HEK293 (cell line): ENCODE measurements at regions not wholly inside any gene's neighbourhood (a gene's known extent, or its start where the extent isn't known, plus 50 kb on each side); places are given as distances from the start of the nearest gene placed in this dataset.

ENCODE experiments used
- CTCF ChIA-PET: fragments of 350-600 bp; formaldehyde crosslinking; extraction: SDS; loops from one replicate; lab custom pipeline; 2021; ENCODE audit warnings: antibody characterized with exemption; lab: Yijun Ruan, JAX
- POLR2A ChIA-PET: fragments of 300-600 bp; formaldehyde crosslinking; extraction: SDS; loops from one replicate; lab custom pipeline; 2020; ENCODE audit warnings: antibody characterized with exemption, inconsistent platforms; lab: Yijun Ruan, JAX
- H3K27ac ChIP-seq: fragments of 200-500 bp; sonication (Bioruptor generic); 2 replicates; pipeline ENCODE4 v1.5.1; 2014; ENCODE audit warnings: low read depth, low read length, control low read depth, inconsistent platforms; ENCODE audit errors: extremely low read depth
- H3K36me3 ChIP-seq, 2 experiments: fragments of 200-500 bp in 1 of 2; sonication (Bioruptor generic) in 1 of 2; 1 replicate in 1 of 2; 2 replicates in 1 of 2; pipeline ENCODE4 v1.5.1; 2014 to 2017; ENCODE audit warnings: inconsistent platforms in 2 of 2, low read length in 2 of 2; ENCODE audit not compliant: control insufficient read depth in 2 of 2, insufficient read depth in 1 of 2
- H3K4me1 ChIP-seq: fragments of 200-500 bp; sonication (Bioruptor generic); 2 replicates; pipeline ENCODE4 v1.5.1; 2014; ENCODE audit warnings: mild to moderate bottlenecking, low read length, inconsistent platforms; ENCODE audit not compliant: control insufficient read depth, insufficient read depth
- H3K4me3 ChIP-seq: 2 replicates; pipeline ENCODE4 v1.5.1; 2011; ENCODE audit warnings: low read depth, mild to moderate bottlenecking, control low read depth, low read length, moderate library complexity
- H3K9me3 ChIP-seq: fragments of 200-500 bp; sonication (Bioruptor generic); 2 replicates; pipeline ENCODE4 v1.5.1; 2014; ENCODE audit warnings: low read depth, low read length, inconsistent platforms; ENCODE audit not compliant: control insufficient read depth, insufficient read depth
- BCL11B ChIP-seq: fragments of 450-650 bp; formaldehyde crosslinking; IDR thresholded peaks from 2 replicates; pipeline ENCODE4 v1.5.1; 2016; ENCODE audit warnings: low read depth, missing biosample characterization, missing genetic modification characterization
- GLI2 ChIP-seq: fragments of 450-650 bp; formaldehyde crosslinking; IDR thresholded peaks from 2 replicates; pipeline ENCODE4; 2017; ENCODE audit warnings: missing biosample characterization, missing genetic modification characterization, low read depth, borderline replicate concordance
- GLIS2 ChIP-seq: fragments of 450-650 bp; formaldehyde crosslinking; IDR thresholded peaks from 2 replicates; pipeline ENCODE4 v1.5.1; 2016; ENCODE audit warnings: missing biosample characterization, missing genetic modification characterization
- HOXD13 ChIP-seq: sonication (generic); formaldehyde crosslinking; IDR thresholded peaks from 2 replicates; pipeline ENCODE4 v1.8.0; 2022; ENCODE audit warnings: missing genetic modification reagents, borderline replicate concordance
- OSR2 ChIP-seq: fragments of 450-650 bp; formaldehyde crosslinking; IDR thresholded peaks from 2 replicates; pipeline ENCODE4 v1.5.1; 2016; ENCODE audit warnings: missing biosample characterization, missing genetic modification characterization
- PRDM1 ChIP-seq: fragments of 450-650 bp; formaldehyde crosslinking; IDR thresholded peaks from 2 replicates; pipeline ENCODE4; 2016; ENCODE audit warnings: missing biosample characterization, missing genetic modification characterization
- TRIM28 ChIP-seq: IDR thresholded peaks from 2 replicates; pipeline ENCODE4 v1.6.1; 2011; ENCODE audit warnings: low read length, control low read depth, borderline replicate concordance
- ZBTB48 ChIP-seq: fragments of 450-650 bp; formaldehyde crosslinking; IDR thresholded peaks from 2 replicates; pipeline ENCODE4 v1.5.1; 2016; ENCODE audit warnings: missing biosample characterization, missing genetic modification characterization
- ZNF132 ChIP-seq: fragments of 450-650 bp; formaldehyde crosslinking; IDR thresholded peaks from 2 replicates; pipeline ENCODE4 v1.5.1; 2017; ENCODE audit warnings: missing biosample characterization, missing genetic modification characterization, borderline replicate concordance
- ZNF2 ChIP-seq: fragments of 450-650 bp; formaldehyde crosslinking; IDR thresholded peaks from 2 replicates; pipeline ENCODE4 v1.5.1; 2016; ENCODE audit warnings: missing biosample characterization, missing genetic modification characterization
- ZNF214 ChIP-seq: fragments of 450-650 bp; formaldehyde crosslinking; IDR thresholded peaks from 2 replicates; pipeline ENCODE4 v1.5.1; 2017; ENCODE audit warnings: missing biosample characterization, mild to moderate bottlenecking, missing genetic modification characterization, borderline replicate concordance
- ZNF37A ChIP-seq: fragments of 450-650 bp; IDR thresholded peaks from 2 replicates; pipeline ENCODE4 v1.5.1; 2018; ENCODE audit warnings: missing biosample characterization, missing genetic modification characterization
- ZNF670 ChIP-seq: fragments of 450-650 bp; formaldehyde crosslinking; IDR thresholded peaks from 2 replicates; pipeline ENCODE4 v1.5.1; 2016; ENCODE audit warnings: missing biosample characterization, missing genetic modification characterization, low read depth
- ZNF701 ChIP-seq: fragments of 450-650 bp; formaldehyde crosslinking; IDR thresholded peaks from 2 replicates; pipeline ENCODE4 v1.5.1; 2016; ENCODE audit warnings: missing biosample characterization, missing genetic modification characterization
- ZNF791 ChIP-seq: fragments of 450-650 bp; formaldehyde crosslinking; IDR thresholded peaks from 2 replicates; pipeline ENCODE4 v1.5.1; 2016; ENCODE audit warnings: missing biosample characterization, missing genetic modification characterization
- ZXDB ChIP-seq: fragments of 450-650 bp; formaldehyde crosslinking; IDR thresholded peaks from 2 replicates; pipeline ENCODE4 v1.5.1; 2016; ENCODE audit warnings: missing biosample characterization, missing genetic modification characterization
- TF ChIP-seq, protein P1 (sequence below): fragments of 450-650 bp; formaldehyde crosslinking; IDR thresholded peaks from 2 replicates; pipeline ENCODE4 v1.5.1; 2017; ENCODE audit warnings: missing biosample characterization, missing genetic modification characterization
- TF ChIP-seq, protein P2 (sequence below): fragments of 450-650 bp; formaldehyde crosslinking; IDR thresholded peaks from 2 replicates; pipeline ENCODE4 v1.5.1; 2016; ENCODE audit warnings: missing biosample characterization, missing genetic modification characterization, borderline replicate concordance
- TF ChIP-seq, protein P3 (sequence below): fragments of 450-650 bp; formaldehyde crosslinking; IDR thresholded peaks from 2 replicates; pipeline ENCODE4 v1.5.1; 2016; ENCODE audit warnings: missing biosample characterization, missing genetic modification characterization, borderline replicate concordance
- TF ChIP-seq, protein P4 (sequence below): fragments of 450-650 bp; formaldehyde crosslinking; IDR thresholded peaks from 2 replicates; pipeline ENCODE4 v1.5.1; 2016; ENCODE audit warnings: missing biosample characterization, missing genetic modification characterization

DNA sequence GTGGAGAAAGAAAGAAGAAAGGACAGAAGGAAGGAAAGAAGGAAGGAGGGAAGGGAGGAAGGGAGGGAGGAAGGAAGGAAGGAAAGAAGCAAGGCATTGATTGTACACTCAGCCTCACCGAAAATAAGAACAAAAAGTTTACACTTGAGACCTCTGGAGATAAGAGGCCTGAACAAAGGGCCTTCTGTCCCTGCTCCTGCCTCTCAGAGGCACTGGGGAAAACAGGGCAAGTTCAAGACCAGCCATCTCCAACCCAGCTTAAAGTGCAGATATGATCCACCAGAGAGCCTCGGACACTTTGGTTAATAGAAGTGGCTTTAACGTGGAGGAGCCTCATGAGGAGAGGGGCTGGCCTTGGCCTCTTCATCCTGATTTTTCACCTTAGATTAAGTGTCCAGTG is 582.9 kb upstream of the PPP2R3A start:
- no peak for TF ChIP-seq ZNF2
- ChIA-PET CTCF (no interaction called here), POLR2A (no interaction called here)
- no peak overlapping the region for H3K4me3 ChIP-seq
- no peaks in the 10 kb centered on the region for H3K4me1 ChIP-seq
- no peaks in the 10 kb centered on the region for H3K36me3 ChIP-seq
- H3K27ac ChIP-seq: no peak overlapping the region
- no peaks in the 10 kb centered on the region for H3K9me3 ChIP-seq

DNA sequence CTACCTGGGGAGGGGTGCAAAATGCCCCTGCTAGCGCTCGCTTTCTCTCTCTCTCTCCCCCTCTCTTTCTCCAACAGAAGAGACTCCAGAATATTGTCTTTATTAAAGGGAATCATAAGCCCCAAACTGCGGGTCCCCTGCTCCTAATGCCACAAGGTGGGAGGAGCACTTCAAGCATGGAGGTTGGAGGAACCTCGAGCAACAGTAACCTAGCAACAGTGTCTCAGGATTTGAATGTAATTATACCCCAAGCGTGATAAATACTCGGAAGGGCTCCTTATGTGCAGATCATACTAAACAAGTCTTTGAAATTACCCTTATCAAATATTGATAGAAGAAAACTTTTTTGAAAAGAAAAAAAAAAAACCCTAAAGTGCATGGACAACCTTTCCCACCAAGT is 582.2 kb upstream of the PPP2R3A start:
- POLR2A ChIA-PET: no interaction called here
- H3K4me3 ChIP-seq: no peak overlapping the region
- H3K4me1 ChIP-seq: no peaks in the 10 kb centered on the region
- CTCF ChIA-PET: no interaction called here
- no peak overlapping the region for H3K27ac ChIP-seq
- H3K9me3 ChIP-seq: no peaks in the 10 kb centered on the region
- TF ChIP-seq ZNF670 (tag by site-specific recombination) (no peak), ZXDB (tag by site-specific recombination) (no peak), ZNF791 (no peak), PRDM1 (tag by site-specific recombination) (no peak), ZBTB48 (no peak), TRIM28 (no peak), HOXD13 (CRISPR knock-in tag) (no peak), ZNF214 (tag by site-specific recombination) (no peak), OSR2 (no peak), ZNF37A (no peak), BCL11B (no peak), GLIS2 (tag by site-specific recombination) (no peak), ZNF132 (no peak), ZNF701 (no peak), GLI2 (no peak)
- TF ChIP-seq, protein P1, sequence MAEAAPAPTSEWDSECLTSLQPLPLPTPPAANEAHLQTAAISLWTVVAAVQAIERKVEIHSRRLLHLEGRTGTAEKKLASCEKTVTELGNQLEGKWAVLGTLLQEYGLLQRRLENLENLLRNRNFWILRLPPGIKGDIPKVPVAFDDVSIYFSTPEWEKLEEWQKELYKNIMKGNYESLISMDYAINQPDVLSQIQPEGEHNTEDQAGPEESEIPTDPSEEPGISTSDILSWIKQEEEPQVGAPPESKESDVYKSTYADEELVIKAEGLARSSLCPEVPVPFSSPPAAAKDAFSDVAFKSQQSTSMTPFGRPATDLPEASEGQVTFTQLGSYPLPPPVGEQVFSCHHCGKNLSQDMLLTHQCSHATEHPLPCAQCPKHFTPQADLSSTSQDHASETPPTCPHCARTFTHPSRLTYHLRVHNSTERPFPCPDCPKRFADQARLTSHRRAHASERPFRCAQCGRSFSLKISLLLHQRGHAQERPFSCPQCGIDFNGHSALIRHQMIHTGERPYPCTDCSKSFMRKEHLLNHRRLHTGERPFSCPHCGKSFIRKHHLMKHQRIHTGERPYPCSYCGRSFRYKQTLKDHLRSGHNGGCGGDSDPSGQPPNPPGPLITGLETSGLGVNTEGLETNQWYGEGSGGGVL (tag by site-specific recombination): no peak
- TF ChIP-seq, protein P2, sequence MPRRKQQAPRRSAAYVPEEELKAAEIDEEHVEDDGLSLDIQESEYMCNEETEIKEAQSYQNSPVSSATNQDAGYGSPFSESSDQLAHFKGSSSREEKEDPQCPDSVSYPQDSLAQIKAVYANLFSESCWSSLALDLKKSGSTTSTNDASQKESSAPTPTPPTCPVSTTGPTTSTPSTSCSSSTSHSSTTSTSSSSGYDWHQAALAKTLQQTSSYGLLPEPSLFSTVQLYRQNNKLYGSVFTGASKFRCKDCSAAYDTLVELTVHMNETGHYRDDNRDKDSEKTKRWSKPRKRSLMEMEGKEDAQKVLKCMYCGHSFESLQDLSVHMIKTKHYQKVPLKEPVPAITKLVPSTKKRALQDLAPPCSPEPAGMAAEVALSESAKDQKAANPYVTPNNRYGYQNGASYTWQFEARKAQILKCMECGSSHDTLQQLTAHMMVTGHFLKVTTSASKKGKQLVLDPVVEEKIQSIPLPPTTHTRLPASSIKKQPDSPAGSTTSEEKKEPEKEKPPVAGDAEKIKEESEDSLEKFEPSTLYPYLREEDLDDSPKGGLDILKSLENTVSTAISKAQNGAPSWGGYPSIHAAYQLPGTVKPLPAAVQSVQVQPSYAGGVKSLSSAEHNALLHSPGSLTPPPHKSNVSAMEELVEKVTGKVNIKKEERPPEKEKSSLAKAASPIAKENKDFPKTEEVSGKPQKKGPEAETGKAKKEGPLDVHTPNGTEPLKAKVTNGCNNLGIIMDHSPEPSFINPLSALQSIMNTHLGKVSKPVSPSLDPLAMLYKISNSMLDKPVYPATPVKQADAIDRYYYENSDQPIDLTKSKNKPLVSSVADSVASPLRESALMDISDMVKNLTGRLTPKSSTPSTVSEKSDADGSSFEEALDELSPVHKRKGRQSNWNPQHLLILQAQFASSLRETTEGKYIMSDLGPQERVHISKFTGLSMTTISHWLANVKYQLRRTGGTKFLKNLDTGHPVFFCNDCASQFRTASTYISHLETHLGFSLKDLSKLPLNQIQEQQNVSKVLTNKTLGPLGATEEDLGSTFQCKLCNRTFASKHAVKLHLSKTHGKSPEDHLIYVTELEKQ (tag by site-specific recombination): no peak
- TF ChIP-seq, protein P3, sequence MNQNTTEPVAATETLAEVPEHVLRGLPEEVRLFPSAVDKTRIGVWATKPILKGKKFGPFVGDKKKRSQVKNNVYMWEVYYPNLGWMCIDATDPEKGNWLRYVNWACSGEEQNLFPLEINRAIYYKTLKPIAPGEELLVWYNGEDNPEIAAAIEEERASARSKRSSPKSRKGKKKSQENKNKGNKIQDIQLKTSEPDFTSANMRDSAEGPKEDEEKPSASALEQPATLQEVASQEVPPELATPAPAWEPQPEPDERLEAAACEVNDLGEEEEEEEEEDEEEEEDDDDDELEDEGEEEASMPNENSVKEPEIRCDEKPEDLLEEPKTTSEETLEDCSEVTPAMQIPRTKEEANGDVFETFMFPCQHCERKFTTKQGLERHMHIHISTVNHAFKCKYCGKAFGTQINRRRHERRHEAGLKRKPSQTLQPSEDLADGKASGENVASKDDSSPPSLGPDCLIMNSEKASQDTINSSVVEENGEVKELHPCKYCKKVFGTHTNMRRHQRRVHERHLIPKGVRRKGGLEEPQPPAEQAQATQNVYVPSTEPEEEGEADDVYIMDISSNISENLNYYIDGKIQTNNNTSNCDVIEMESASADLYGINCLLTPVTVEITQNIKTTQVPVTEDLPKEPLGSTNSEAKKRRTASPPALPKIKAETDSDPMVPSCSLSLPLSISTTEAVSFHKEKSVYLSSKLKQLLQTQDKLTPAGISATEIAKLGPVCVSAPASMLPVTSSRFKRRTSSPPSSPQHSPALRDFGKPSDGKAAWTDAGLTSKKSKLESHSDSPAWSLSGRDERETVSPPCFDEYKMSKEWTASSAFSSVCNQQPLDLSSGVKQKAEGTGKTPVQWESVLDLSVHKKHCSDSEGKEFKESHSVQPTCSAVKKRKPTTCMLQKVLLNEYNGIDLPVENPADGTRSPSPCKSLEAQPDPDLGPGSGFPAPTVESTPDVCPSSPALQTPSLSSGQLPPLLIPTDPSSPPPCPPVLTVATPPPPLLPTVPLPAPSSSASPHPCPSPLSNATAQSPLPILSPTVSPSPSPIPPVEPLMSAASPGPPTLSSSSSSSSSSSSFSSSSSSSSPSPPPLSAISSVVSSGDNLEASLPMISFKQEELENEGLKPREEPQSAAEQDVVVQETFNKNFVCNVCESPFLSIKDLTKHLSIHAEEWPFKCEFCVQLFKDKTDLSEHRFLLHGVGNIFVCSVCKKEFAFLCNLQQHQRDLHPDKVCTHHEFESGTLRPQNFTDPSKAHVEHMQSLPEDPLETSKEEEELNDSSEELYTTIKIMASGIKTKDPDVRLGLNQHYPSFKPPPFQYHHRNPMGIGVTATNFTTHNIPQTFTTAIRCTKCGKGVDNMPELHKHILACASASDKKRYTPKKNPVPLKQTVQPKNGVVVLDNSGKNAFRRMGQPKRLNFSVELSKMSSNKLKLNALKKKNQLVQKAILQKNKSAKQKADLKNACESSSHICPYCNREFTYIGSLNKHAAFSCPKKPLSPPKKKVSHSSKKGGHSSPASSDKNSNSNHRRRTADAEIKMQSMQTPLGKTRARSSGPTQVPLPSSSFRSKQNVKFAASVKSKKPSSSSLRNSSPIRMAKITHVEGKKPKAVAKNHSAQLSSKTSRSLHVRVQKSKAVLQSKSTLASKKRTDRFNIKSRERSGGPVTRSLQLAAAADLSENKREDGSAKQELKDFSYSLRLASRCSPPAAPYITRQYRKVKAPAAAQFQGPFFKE (tag by site-specific recombination): no peak
- TF ChIP-seq, protein P4, sequence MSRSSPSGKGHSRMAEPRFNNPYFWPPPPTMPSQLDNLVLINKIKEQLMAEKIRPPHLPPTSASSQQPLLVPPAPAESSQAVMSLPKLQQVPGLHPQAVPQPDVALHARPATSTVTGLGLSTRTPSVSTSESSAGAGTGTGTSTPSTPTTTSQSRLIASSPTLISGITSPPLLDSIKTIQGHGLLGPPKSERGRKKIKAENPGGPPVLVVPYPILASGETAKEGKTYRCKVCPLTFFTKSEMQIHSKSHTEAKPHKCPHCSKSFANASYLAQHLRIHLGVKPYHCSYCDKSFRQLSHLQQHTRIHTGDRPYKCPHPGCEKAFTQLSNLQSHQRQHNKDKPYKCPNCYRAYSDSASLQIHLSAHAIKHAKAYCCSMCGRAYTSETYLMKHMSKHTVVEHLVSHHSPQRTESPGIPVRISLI (tag by site-specific recombination): no peak
- H3K36me3 ChIP-seq: no peaks in the 10 kb centered on the region
